HepG2 (cell line): ENCODE measurements at regions not wholly inside any gene's neighbourhood (a gene's known extent, or its start where the extent isn't known, plus 50 kb on each side); places are given as distances from the start of the nearest gene placed in this dataset.
"Not testable (repeated sequence)": the region's sequence is repeated elsewhere in the genome, so short reads cannot be mapped to it uniquely, and the experiment has no call there.

ENCODE experiments used
- ATAC-seq: fragments of 200-7000 bp; cut with Tn5 transposase; 3 replicates; pipeline ENCODE4 v1.9.1; 2020; ENCODE audit warnings: mild to moderate bottlenecking, moderate library complexity
- BruUV-seq: library from RNA; stranded (reverse); fragments of 400-500 nt; replicated peaks from 2 replicates; lab custom pipeline; 2021; lab: Mats Ljungman, UMichigan
- CTCF ChIA-PET: fragments of 300-600 bp; formaldehyde crosslinking; extraction: SDS; loops from one replicate; lab custom pipeline; 2021; ENCODE audit warnings: low total read pairs, inconsistent platforms, low intra/inter-chr PET ratio; lab: Yijun Ruan, JAX
- POLR2A ChIA-PET: fragments of 350-600 bp; sonication (Branson Sonifier 250); formaldehyde crosslinking; loops from one replicate; lab custom pipeline; 2020; ENCODE audit warnings: antibody characterized with exemption, inconsistent platforms; lab: Yijun Ruan, JAX
- DNase-seq: peaks from one replicate; pipeline ENCODE4 v3.0.0-alpha.2; 2015; ENCODE audit warnings: low spot score
- FAIRE-seq: peaks from 3 replicates; lab custom pipeline; 2011; peaks lifted over from hg19 to GRCh38; lab: Jason Lieb, UNC
- H2AFZ ChIP-seq: one replicate; pipeline ENCODE4 v1.6.1; 2011; ENCODE audit warnings: low read length, inconsistent platforms
- H3K27ac ChIP-seq: fragments of 300-600 bp; 3 replicates; pipeline ENCODE4 v1.8.0; 2011; ENCODE audit warnings: mixed run types, mild to moderate bottlenecking, mixed read lengths, low read length, inconsistent platforms; ENCODE audit not compliant: insufficient read depth; ENCODE audit errors: extremely low read length
- H3K27me3 ChIP-seq, 2 experiments: fragments of 200-600 bp in 1 of 2; 2 replicates in 1 of 2; 3 replicates in 1 of 2; pipeline versions ENCODE4 v1.6.0 to v1.8.0; 2011; ENCODE audit warnings: low read length in 2 of 2, mild to moderate bottlenecking in 2 of 2, moderate library complexity in 2 of 2, inconsistent platforms in 1 of 2; ENCODE audit not compliant: insufficient read depth in 2 of 2, control insufficient read depth in 1 of 2
- H3K36me3 ChIP-seq, 2 experiments: fragments of 200-600 bp in 1 of 2; replicated peaks in 1 of 2; 2 replicates in 1 of 2; 3 replicates in 1 of 2; pipeline versions ENCODE4 v1.5.1 to v1.8.0; 2011; ENCODE audit warnings: low read length in 2 of 2, inconsistent platforms in 1 of 2; ENCODE audit not compliant: insufficient read depth in 2 of 2, control insufficient read depth in 1 of 2
- H3K4me1 ChIP-seq: 2 replicates; pipeline ENCODE4 v1.5.1; 2012; ENCODE audit warnings: low read length, inconsistent platforms; ENCODE audit not compliant: insufficient read depth
- H3K4me2 ChIP-seq: 2 replicates; pipeline ENCODE4 v1.6.0; 2011; ENCODE audit warnings: low read depth, low read length, inconsistent platforms
- H3K4me3 ChIP-seq, 3 experiments: fragments of 200-600 bp in 1 of 3; sonication (generic), shearing (Covaris generic) in 1 of 3; replicated peaks in 1 of 3; 2 replicates each; pipeline ENCODE4 v1.5.1; 2011 to 2016; ENCODE audit warnings: low read length in 3 of 3, inconsistent platforms in 2 of 3, low read depth in 2 of 3, mild to moderate bottlenecking in 2 of 3, control low read depth in 1 of 3, mixed read lengths in 1 of 3; ENCODE audit not compliant: insufficient read depth in 1 of 3
- H3K79me2 ChIP-seq: one replicate; pipeline ENCODE4 v1.6.1; 2011; ENCODE audit warnings: low read length, inconsistent platforms; ENCODE audit not compliant: insufficient read depth
- H3K9ac ChIP-seq: 2 replicates; pipeline ENCODE4 v1.6.0; 2011; ENCODE audit warnings: mild to moderate bottlenecking, low read depth, low read length, inconsistent platforms; ENCODE audit not compliant: insufficient read depth
- H3K9me3 ChIP-seq: 2 replicates; pipeline ENCODE4 v1.5.1; 2012; ENCODE audit warnings: mild to moderate bottlenecking, low read length
- H4K20me1 ChIP-seq: 2 replicates; pipeline ENCODE4 v1.6.0; 2011; ENCODE audit warnings: inconsistent platforms, mild to moderate bottlenecking, low read length, moderate library complexity; ENCODE audit not compliant: insufficient read depth
- ZNF646 ChIP-seq: sonication (generic); formaldehyde crosslinking; IDR thresholded peaks from 2 replicates; pipeline ENCODE4 v1.9.0; 2021; ENCODE audit warnings: mild to moderate bottlenecking, missing genetic modification reagents
- WGBS: methylation state at CpG from one replicate; pipeline ENCODE4 v1.1.6; 2017; ENCODE audit warnings: low lambda C conversion rate; 5-methylcytosine and 5-hydroxymethylcytosine counted together
- in situ Hi-C: cut with HindIII; loops from 2 replicates; pipeline ENCODE4 v1.10.0; 2017; ENCODE audit warnings: low pct_unique_long_range_greater_than_20kb; ENCODE audit not compliant: extremely low pct_ligation_motif_present
- intact Hi-C: fragments of 100-400 bp; cut with micrococcal nuclease; formaldehyde crosslinking; loops from one replicate; pipeline ENCODE4 v1.10.0; 2022; ENCODE audit not compliant: unreplicated experiment

DNA sequence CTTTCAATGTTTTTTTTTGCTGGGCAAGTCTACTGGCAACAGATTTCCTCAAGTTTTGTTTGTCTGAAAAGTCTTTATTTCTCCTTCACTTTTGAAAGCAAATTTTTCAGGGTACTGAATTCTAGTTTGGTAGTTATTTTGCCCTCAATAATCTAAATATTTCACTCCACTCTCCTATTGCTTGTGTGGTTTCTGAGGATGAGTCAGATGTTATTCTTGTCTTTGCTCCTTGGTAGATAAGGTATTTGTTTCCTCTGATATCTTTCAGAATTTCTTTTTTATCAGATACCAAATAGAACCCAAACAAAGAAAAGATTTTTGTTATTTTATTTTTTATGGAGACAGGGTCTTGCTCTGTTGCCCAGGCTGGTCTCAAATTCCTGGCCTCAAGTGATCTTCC lies 99.2 kb upstream of the MALRD1 start (continued):
- no peak for TF ChIP-seq ZNF646 (CRISPR knock-in tag)

DNA sequence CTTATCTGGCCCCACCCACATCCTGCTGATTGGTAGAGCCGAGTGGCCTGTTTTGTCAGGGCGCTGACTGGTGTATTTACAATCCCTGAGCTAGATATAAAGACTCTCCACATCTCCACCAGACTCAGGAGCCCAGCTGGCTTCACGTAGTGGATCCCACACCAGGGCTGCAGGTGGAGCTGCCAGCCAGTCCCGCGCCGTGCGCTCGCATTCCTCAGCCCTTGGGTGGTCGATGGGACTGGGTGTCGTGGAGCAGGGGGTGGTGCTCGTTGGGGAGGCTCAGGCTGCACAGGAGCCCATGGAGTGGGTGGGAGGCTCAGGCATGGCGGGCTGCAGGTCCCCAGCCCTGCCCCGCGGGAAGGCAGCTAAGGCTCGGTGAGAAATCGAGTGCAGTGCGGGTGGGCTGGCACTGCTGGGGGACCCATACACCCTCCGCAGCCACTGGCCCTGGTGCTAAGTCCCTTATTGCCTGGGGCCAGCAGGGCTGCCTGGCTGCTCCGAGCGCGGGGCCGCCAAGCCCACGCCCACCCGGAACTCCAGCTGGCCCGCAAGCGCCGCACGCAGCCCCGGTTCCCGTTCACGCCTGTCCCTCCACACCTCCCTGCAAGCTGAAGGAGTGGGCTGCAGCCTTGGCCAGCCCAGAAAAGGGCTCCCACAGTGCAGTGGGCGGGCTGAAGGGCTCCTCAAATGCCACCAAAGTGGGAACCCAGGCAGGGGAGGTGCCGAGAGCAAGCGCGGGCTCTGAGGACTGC lies 97.4 kb upstream of the MALRD1 start:
- H2AFZ ChIP-seq, CTCF ChIA-PET, H3K27me3 ChIP-seq, H3K27ac ChIP-seq, in situ Hi-C loops, H3K79me2 ChIP-seq, H3K4me1 ChIP-seq, POLR2A ChIA-PET, H3K4me2 ChIP-seq, BruUV-seq, DNase-seq, intact Hi-C loops, ATAC-seq, H3K36me3 ChIP-seq, H4K20me1 ChIP-seq, FAIRE-seq, H3K9ac ChIP-seq, H3K4me3 ChIP-seq: not testable (repeated sequence)
- WGBS: 84% methylated on average over 17 of the region's 35 CpGs
- H3K9me3 ChIP-seq: peaks cover 29% of the 10 kb centered on the region
